ENCODE measurements at regions not wholly inside any gene's neighbourhood (a gene's known extent, or its start where the extent isn't known, plus 50 kb on each side); places are given as distances from the start of the nearest gene placed in this dataset.

GRCh38 chr9:91060520-91061343, 259.1 kb downstream of the SYK start:
- TF ChIP-seq CTCF (IDR thresholded peaks at IDR 0.05), result no peak
- TF ChIP-seq EP300 (IDR thresholded peaks at IDR 0.05), result peak; percentile 77 to 92
- H3K4me3 ChIP-seq, result no peak overlapping the region
- peak overlapping the region; percentile 26 to 88 (median 68) for H3K27ac ChIP-seq
- DNase-seq (ENCODE audit: low spot score in 2 of 2), result peak; percentile 44 to 90
- peaks cover 0 to 32% (median 14%) of the 10 kb centered on the region in 4 donors for H3K4me1 ChIP-seq
- no peaks in the 10 kb centered on the region for H3K27me3 ChIP-seq
- 17 to 24% methylated on average over 8 of the region's 8 CpGs for WGBS, 2 donors
- no peaks in the 10 kb centered on the region for H3K9me3 ChIP-seq
- H3K36me3 ChIP-seq, result no peaks in the 10 kb centered on the region

- no peak for DNase-seq (ENCODE audit: low spot score in 2 of 2)
- Histone ChIP-seq H3K27me3 (no peaks in the 10 kb centered on the region), H3K36me3 (no peaks in the 10 kb centered on the region), H3K9me3 (no peaks in the 10 kb centered on the region), H3K4me1 (peaks cover 0 to 32% (median 14%) of the 10 kb centered on the region in 4 donors), H3K27ac (peak overlapping the region; percentile 26 to 88 (median 68)), H3K4me3 (no peak overlapping the region)
- TF ChIP-seq EP300 (IDR thresholded peaks at IDR 0.05), result no peak
- TF ChIP-seq CTCF (IDR thresholded peaks at IDR 0.05), result no peak
- no peak for TF ChIP-seq POLR2A (IDR thresholded peaks at IDR 0.05)
- WGBS, 2 donors, result 90 to 91% methylated on average over 2 of the region's 2 CpGs
Measured at GRCh38 chr9:91061506-91061905, 259.9 kb downstream of the SYK start.

GRCh38 chr9:91062281-91062680, 260.7 kb downstream of the SYK start:
- no peaks in the 10 kb centered on the region for H3K36me3 ChIP-seq
- H3K4me1 ChIP-seq, result peaks cover 0 to 32% (median 14%) of the 10 kb centered on the region in 4 donors
- no peak for DNase-seq (ENCODE audit: low spot score in 2 of 2)
- H3K9me3 ChIP-seq, result no peaks in the 10 kb centered on the region
- H3K4me3 ChIP-seq, result no peak overlapping the region
- TF ChIP-seq CTCF (IDR thresholded peaks at IDR 0.05) (no peak), POLR2A (IDR thresholded peaks at IDR 0.05) (no peak), EP300 (IDR thresholded peaks at IDR 0.05) (no peak)
- no peaks in the 10 kb centered on the region for H3K27me3 ChIP-seq
- 88 to 93% methylated on average over 2 of the region's 2 CpGs for WGBS, 2 donors
- H3K27ac ChIP-seq, result no peak overlapping the region

GRCh38 chr9:91063471-91063870, 261.9 kb downstream of the SYK start:
- H3K4me3 ChIP-seq, result no peak overlapping the region
- H3K36me3 ChIP-seq, result no peaks in the 10 kb centered on the region
- TF ChIP-seq CTCF (IDR thresholded peaks at IDR 0.05) (no peak), EP300 (IDR thresholded peaks at IDR 0.05) (no peak)
- H3K27ac ChIP-seq, result no peak overlapping the region
- no peaks in the 10 kb centered on the region for H3K27me3 ChIP-seq
- peaks cover 0 to 3% (median 0%) of the 10 kb centered on the region in 4 donors for H3K9me3 ChIP-seq
- no peak for DNase-seq (ENCODE audit: low spot score in 2 of 2)
- peaks cover 0 to 32% (median 14%) of the 10 kb centered on the region in 4 donors for H3K4me1 ChIP-seq
- WGBS, 2 donors, result 88 to 89% methylated on average over 10 to 11 of the region's 11 CpGs

GRCh38 chr9:91065231-91066041, 263.8 kb downstream of the SYK start:
- DNase-seq (ENCODE audit: low spot score in 2 of 2), result no peak
- WGBS, 2 donors, result 88 to 91% methylated on average over 5 of the region's 5 CpGs
- Histone ChIP-seq H3K27me3 (no peaks in the 10 kb centered on the region), H3K9me3 (peaks cover 0 to 7% (median 0%) of the 10 kb centered on the region in 4 donors), H3K27ac (no peak overlapping the region), H3K36me3 (no peaks in the 10 kb centered on the region), H3K4me3 (no peak overlapping the region), H3K4me1 (peaks cover 0 to 14% (median 7%) of the 10 kb centered on the region in 4 donors)
- TF ChIP-seq CTCF (IDR thresholded peaks at IDR 0.05) (no peak), POLR2A (IDR thresholded peaks at IDR 0.05) (no peak), EP300 (IDR thresholded peaks at IDR 0.05) (no peak)
